ENCODE measurements at regions not wholly inside any gene's neighbourhood (a gene's known extent, or its start where the extent isn't known, plus 50 kb on each side); places are given as distances from the start of the nearest gene placed in this dataset.

- Mint-ChIP-seq H3K27me3 (ENCODE audit: low read depth) (no peaks in the 10 kb centered on the region), H3K36me3 (ENCODE audit: low read depth) (no peaks in the 10 kb centered on the region), H3K4me3 (ENCODE audit: unreplicated experiment) (no peak overlapping the region), H3K4me1 (ENCODE audit: low read depth) (no peaks in the 10 kb centered on the region), H3K9me3 (ENCODE audit: low read depth) (no peaks in the 10 kb centered on the region), H3K27ac (ENCODE audit: unreplicated experiment) (no peak overlapping the region)
- DNase-seq (ENCODE audit: low spot score): no peak
- TF ChIP-seq CTCF (IDR thresholded peaks at IDR 0.05): no peak
Measured at GRCh38 chr13:24623149-24623665, 57.0 kb upstream of the ATP12A start.

- H3K36me3 Mint-ChIP-seq (ENCODE audit: low read depth): no peaks in the 10 kb centered on the region
- H3K4me3 Mint-ChIP-seq (ENCODE audit: unreplicated experiment): no peak overlapping the region
- no peak overlapping the region for H3K27ac Mint-ChIP-seq (ENCODE audit: unreplicated experiment)
- no peaks in the 10 kb centered on the region for H3K27me3 Mint-ChIP-seq (ENCODE audit: low read depth)
- no peak for TF ChIP-seq CTCF (IDR thresholded peaks at IDR 0.05)
- H3K4me1 Mint-ChIP-seq (ENCODE audit: low read depth): no peaks in the 10 kb centered on the region
- DNase-seq (ENCODE audit: low spot score): no peak
- H3K9me3 Mint-ChIP-seq (ENCODE audit: low read depth): no peaks in the 10 kb centered on the region
Measured at GRCh38 chr13:24624363-24624762, 55.8 kb upstream of the ATP12A start.

- H3K4me1 Mint-ChIP-seq (ENCODE audit: low read depth): no peaks in the 10 kb centered on the region
- H3K27me3 Mint-ChIP-seq (ENCODE audit: low read depth): no peaks in the 10 kb centered on the region
- H3K36me3 Mint-ChIP-seq (ENCODE audit: low read depth): no peaks in the 10 kb centered on the region
- no peaks in the 10 kb centered on the region for H3K9me3 Mint-ChIP-seq (ENCODE audit: low read depth)
- no peak for DNase-seq (ENCODE audit: low spot score)
- no peak overlapping the region for H3K27ac Mint-ChIP-seq (ENCODE audit: unreplicated experiment)
- no peak for TF ChIP-seq CTCF (IDR thresholded peaks at IDR 0.05)
- no peak overlapping the region for H3K4me3 Mint-ChIP-seq (ENCODE audit: unreplicated experiment)
Measured at GRCh38 chr13:24624801-24625231, 55.4 kb upstream of the ATP12A start.

GRCh38 chr13:24625331-24625731, 54.9 kb upstream of the ATP12A start:
- Mint-ChIP-seq H3K4me1 (ENCODE audit: low read depth) (no peaks in the 10 kb centered on the region), H3K27me3 (ENCODE audit: low read depth) (peaks cover 2% of the 10 kb centered on the region), H3K36me3 (ENCODE audit: low read depth) (no peaks in the 10 kb centered on the region), H3K4me3 (ENCODE audit: unreplicated experiment) (no peak overlapping the region), H3K27ac (ENCODE audit: unreplicated experiment) (no peak overlapping the region), H3K9me3 (ENCODE audit: low read depth) (no peaks in the 10 kb centered on the region)
- DNase-seq (ENCODE audit: low spot score): no peak
- no peak for TF ChIP-seq CTCF (IDR thresholded peaks at IDR 0.05)

- Mint-ChIP-seq H3K4me3 (ENCODE audit: unreplicated experiment) (no peak overlapping the region), H3K36me3 (ENCODE audit: low read depth) (no peaks in the 10 kb centered on the region), H3K4me1 (ENCODE audit: low read depth) (no peaks in the 10 kb centered on the region), H3K9me3 (ENCODE audit: low read depth) (no peaks in the 10 kb centered on the region), H3K27ac (ENCODE audit: unreplicated experiment) (no peak overlapping the region), H3K27me3 (ENCODE audit: low read depth) (peaks cover 2% of the 10 kb centered on the region)
- no peak for DNase-seq (ENCODE audit: low spot score)
- no peak for TF ChIP-seq CTCF (IDR thresholded peaks at IDR 0.05)
Measured at GRCh38 chr13:24625870-24626849, 54.0 kb upstream of the ATP12A start.

Measured in chondrocyte (in vitro differentiated cells).